GM19035 (cell line): ENCODE measurements at regions not wholly inside any gene's neighbourhood (a gene's known extent, or its start where the extent isn't known, plus 50 kb on each side); places are given as distances from the start of the nearest gene placed in this dataset.
"Not testable (repeated sequence)": the region's sequence is repeated elsewhere in the genome, so short reads cannot be mapped to it uniquely, and the experiment has no call there.

ENCODE experiments used
- ATAC-seq: cut with Tn5 transposase; IDR thresholded peaks from one replicate; pipeline ENCODE4 v1.9.1; 2021; ENCODE audit not compliant: unreplicated experiment

DNA sequence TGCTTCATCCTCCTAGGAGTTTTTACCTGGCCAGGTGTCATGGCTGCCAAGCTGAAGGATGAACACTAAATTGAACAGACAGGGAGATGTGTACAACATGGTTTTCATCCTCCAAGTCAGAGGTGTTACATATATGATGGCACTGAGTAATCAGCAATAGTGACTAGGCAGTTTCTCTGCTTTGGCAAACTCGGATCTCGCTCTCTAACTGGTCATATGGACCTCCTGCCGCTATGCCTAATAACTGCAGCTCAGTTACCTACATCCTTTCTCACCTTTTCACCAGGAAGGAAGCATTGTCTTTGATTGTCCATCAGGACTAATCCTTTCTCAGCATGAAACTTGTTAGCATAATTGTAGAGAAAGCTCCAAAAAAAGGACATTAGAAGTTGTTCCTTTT lies 175.9 kb upstream of the PLSCR5 start:
- no peak for ATAC-seq

DNA sequence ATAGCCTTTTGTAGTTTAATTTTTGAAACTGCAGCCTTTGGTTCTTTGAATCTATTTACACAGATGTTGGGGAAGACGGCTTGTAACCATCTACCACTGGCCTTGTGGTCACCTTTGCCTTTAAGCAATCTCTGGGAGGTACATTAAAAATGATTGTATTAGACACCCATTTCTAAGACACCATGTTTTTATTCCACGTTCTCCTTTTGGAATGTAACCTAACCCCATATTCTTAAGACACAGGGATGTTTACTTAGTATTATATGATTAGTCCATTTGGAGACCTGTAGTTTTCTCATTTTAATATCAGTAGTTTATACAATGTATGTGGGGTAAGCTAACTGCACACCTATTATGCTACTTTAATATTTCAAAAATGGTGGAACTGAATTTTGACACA lies 175.1 kb upstream of the PLSCR5 start:
- no peak for ATAC-seq

DNA sequence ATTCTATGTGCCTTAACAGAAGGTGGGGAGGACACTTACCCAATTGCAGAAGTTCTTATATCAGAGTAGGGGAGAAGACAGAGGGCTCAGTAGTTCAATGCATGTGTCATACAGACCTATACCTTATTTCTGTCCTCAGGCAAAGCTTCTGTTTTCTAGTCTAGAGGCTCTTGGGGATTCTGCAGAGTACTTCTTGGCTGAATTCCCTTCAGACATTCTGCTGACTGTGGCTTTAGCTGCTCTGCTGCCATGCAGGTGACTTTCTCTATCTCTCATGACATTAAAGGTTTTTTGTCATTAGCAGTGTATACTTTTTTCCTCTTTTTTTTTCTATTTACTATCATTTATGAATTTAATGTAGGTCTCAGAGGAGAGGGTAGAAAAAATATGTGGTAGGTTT lies 172.8 kb upstream of the PLSCR5 start:
- no peak for ATAC-seq

DNA sequence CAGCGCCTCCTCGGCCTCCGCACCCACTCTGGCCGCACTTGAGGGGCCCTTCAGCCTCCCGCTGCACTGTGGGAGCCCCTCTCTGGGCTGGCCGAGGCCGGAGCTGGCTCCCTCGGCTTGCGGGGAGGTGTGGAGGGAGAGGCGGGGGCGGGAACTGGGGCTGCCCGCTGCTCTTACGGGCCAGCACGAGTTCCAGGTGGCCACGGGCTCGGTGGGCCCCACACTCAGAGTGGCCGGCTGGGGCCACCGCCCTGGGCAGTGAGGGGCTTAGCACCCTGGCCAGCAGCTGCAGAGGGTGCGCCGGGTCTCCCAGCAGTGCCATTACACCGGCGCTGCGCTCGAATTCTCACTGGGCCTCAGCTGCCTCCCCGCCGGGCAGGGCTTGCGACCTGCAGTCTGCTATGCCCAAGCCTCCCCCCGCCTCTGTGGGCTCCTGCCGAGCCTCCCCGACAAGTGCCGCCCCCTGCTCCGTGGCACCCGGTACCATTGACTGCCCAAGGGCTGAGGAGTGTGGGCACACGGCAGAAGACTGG lies 167.1 kb upstream of the PLSCR5 start:
- ATAC-seq: no peak

DNA sequence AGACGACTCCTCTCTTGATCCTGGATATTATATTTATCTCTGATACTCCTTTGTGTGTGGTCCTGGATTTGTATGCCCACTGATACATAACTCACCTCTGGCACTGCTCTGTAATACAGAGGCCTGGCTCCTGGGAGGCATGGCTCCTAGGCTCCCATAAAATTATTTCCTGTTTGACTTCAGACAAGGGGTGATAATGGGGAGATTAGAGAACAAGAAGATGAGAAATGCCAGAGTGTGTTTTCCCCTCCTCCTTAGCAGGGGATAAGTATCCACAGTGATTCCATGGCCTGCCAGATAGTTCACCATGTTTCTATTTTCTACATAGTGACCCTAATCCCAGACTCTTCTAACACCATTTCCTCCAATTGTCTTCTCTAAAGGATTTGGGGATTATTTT lies 165.7 kb upstream of the PLSCR5 start:
- ATAC-seq: no peak

DNA sequence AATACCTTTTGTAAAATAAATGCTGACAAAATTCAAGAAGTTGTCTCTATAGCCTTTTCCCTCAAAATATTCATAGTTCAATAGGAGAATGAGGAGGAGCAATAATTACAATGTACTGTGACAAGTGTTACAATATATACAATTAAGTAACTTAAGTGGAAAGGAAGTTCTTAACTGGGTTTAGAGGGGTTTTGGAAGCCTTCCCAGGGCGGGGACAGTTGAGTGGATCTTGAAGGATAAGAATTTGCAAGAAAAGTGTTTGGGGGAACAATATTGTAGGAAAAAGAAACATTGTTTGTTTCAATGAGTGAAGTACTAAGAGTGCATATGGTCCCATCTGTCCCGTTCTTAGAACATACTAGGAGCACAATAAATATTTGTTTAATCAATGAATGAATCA lies 165.2 kb upstream of the PLSCR5 start:
- no peak for ATAC-seq

DNA sequence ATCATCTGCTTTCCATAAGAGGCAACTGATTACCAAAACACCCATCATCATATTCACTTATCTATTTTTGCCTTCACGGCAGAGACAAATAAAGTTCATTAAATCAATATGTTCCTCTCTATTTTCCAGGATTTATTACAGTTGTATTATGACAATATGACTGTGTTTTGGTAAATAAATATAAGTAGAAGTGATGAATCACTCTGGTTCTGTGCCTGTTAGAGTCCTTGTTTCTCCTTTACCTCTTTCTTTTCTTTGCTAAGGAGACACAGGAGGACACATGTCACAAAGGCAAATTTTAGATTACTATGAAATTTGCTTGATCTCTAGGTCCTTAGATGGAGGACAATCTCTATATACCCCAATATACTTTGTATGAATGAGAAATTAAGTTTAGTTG lies 152.6 kb upstream of the PLSCR5 start:
- ATAC-seq: no peak

DNA sequence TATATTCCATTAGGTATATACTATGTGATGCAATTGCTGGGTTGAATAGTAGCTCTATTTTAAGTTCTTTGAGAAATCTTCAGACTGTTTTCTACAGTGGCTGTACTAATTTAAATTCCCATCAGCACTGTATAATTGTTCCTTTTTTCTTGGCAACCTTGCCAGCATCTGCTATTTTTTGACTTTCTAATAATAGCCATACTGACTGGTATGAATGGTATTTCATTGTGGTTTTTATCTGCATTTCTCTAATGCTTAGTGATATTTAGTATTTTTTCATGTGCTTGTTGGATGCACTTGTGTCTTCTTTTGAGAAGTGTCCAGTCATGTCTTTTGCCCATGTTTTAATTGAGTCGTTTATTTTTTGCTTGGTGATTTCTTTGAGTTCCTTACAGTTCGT lies 145.1 kb upstream of the PLSCR5 start:
- ATAC-seq: no peak

DNA sequence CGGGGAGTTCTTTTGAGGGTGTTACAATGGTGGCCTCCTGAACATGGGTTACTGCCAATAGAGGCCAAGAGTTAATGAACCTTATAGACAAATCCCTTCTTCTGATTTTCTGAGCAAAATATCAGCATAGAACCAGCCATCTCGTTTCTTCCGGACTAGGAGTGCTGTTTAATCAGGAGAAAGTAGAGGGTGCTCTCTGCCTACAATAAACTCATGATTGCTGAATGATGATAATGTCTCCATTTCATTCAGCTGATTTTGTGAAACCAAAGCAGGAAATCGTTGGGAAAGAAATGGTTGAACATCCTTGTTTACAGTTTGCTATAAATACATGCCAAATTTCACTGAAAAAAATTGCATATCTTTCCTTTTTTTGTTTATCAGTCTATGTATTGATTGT lies 142.8 kb upstream of the PLSCR5 start:
- ATAC-seq: no peak

DNA sequence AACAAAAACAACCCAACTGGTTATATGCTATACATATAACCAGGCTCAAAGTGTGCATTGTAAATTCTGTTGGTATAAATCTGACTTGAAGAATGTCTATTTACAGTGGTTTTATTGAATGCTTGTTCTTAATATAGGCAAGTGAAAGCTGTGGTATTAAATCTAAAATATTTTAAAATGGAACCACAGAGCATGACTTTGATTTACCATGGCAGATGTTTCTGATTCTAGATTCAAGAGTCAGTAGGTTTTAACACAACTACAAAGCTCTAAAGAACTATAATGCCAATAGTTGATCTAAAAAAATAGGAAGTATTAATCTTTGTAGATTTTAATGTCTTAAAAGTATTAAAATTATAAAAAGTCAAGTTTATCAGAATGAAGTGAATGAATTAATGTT lies 141.9 kb upstream of the PLSCR5 start:
- ATAC-seq: no peak

DNA sequence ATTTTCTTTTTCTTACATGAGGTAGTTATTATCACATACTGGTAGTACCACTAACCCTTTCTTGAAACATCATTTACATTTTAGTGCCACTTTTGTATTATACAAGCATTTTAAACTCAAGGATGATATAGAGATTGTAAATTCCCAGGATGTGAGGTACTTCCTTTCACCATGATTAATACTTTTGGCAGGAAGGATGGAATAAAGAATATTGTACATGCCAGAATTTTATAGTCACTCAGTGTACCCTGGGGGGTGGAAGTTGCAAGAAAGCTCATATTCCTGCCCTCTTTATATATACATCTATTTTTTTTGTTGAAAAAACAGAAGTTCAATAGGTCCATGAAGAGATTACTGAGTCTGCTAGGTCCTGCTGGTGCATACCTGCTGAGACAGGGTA lies 141.0 kb upstream of the PLSCR5 start:
- no peak for ATAC-seq

DNA sequence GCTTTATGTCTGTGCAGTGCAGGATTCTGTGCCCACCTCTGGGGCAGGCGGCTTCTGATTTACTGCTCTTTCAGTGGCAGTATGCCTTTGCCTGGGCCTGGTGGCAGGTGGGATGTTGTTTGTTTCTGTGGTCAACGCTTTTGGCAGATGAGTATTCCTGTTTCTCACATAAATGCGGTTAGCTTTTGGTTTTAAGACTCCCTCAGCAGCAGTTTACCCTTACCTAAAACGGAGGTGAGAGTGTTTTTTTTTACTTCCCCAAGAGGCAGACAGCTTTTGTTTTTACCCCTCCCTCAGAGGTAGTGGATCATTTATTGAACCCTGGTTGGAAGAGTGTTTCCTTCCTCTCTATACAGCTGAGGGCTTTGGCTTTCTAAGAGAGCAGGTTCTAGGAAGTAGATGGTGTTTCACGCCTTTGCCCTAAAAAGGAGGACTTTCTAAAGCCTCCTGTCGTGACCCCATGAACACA lies 134.1 kb upstream of the PLSCR5 start:
- ATAC-seq: peak; percentile 64

DNA sequence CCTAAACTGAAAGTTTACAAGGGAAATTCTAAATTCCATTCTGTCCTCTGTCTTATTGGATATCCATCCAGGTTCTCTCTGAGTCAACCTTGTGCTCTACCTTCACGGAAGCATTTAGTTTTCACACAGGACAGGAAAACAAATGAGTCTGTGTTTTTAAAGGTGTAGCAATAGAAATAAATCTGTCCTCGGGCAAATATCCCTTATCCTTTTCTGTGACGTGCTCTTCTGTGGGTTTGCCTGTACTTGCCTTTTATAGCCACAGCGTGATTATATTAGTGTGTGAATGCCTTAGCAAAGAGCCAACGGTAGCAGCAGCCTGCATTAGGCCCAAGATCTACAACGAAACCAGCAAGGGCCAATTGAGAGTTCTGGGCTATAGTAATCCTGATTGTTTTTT lies 127.2 kb upstream of the PLSCR5 start:
- ATAC-seq: no peak

DNA sequence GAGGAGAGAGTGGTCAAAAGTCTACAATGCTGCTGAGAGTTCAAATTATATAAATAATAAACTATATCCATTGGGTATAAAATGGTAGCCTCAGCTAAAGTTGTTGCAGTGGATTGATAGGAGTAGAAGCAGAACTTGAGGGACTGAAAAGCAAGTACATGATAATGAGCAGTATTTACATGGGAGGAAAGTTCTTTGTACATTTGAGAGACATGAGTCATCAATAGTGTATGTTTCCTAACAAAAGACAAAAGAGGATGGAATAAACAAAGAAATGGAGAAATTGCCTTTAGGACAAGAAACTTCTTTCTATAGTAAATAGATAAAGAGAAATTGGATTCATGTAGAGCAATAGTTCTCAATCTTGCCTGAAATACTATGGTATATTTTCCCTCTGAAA lies 110.0 kb upstream of the PLSCR5 start:
- no peak for ATAC-seq

DNA sequence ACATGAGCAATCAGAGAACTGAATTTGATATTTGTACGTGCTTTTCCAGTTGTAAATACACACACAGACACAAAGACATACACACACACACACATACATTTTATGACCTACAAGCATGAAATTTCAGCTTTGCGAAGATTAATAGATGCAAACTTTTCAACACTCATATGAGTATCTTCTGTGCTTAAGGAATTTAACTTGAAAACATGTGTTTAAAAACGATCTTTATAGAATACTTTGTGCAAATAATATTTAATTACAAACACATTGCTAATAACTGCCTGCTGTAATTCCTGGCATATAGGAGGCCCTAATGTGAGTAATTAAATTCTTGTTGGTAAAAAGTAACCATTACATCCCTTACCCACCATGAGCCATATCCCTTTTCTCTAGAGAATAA lies 107.7 kb upstream of the PLSCR5 start:
- no peak for ATAC-seq

DNA sequence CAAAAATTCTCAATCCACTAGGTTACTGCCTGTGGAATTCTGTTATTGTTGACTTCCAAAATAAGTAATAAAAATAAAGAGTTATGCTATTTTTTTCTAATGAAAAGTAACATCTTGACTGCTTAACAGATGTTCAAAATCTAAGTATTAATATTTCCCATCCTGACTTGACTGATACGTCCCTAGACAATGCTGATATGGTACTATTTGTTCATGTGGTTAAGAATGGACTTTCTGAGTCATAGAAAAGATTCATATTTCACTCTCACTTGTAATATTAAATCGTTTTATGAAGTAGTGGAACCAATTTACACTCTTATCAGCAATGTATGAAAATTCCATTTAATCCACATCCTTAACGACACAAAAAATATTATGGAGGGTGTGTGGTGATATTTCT lies 104.8 kb upstream of the PLSCR5 start:
- ATAC-seq: no peak

DNA sequence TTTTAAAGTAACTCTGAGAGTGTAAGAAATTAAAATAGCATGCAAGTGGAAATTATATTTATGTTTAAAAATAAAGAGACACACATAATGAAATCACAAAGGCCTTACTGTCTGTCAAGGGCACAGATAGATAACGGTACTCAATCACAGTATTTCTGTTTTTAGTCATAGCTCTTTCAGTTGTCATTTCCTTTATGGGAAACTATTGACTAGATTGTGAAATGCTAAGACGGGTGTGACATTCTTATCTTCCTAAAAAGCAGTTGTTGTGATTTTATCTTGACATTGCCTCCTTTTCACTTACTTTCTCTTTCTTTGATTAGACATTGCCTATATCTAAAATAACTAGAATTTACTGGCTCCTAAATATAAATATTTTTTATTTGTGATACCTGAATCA lies 100.1 kb upstream of the PLSCR5 start:
- ATAC-seq: no peak

DNA sequence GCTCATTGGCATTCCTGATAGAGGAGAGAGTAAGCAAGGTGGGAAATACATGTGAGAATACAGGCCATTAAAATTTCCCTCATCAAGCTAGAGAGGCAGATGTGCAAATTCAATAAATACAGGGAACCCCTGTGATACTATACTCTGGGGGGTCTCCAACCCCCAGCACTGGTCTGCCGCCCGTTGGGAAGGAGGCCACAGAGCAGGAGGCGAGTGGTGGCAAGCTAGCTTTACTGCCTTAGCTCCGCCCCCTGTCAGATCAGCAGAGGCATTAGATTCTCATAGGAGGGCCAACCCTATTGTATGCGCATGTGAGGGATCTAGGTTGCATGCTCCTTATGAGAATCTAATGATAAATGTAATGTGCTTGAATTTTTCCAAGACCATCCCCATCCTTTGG lies 97.1 kb upstream of the PLSCR5 start:
- no peak for ATAC-seq

DNA sequence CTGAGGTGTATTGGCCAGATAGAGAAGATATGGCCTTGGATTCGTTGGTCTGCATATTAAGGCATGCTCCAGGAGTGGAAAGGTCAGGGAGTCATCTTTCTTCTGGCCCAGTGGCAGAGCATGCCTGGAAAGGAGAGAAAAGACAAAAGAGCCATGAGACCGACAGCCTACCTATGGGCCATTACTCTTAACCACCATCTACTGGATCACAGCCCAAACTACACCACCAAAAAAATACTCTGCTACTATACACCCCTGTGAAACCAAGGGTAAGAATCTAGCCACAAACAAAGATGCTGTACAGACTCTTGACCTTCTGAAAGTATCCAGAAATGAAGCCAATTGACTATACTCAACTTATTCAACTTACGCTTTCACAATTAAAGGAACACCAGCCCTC lies 96.1 kb upstream of the PLSCR5 start:
- no peak for ATAC-seq

DNA sequence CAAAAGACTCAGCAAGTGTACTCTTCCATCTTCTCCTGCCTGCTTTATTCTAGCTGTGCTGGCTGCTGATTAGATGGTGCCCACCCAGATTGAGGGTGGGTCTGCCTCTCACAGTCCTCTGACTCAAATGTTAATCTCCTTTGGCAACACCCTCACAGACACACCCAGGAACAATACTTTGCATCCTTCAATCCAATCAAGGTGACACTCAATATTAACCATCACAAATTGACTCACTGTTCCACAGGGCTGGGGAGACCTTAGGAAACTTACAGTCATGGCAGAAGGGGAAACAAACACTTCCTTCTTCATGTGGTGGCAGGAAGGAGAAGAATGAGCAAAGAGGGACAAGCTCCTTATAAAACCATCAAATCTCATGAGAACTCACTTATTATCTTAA lies 94.9 kb upstream of the PLSCR5 start:
- ATAC-seq: not testable (repeated sequence)

DNA sequence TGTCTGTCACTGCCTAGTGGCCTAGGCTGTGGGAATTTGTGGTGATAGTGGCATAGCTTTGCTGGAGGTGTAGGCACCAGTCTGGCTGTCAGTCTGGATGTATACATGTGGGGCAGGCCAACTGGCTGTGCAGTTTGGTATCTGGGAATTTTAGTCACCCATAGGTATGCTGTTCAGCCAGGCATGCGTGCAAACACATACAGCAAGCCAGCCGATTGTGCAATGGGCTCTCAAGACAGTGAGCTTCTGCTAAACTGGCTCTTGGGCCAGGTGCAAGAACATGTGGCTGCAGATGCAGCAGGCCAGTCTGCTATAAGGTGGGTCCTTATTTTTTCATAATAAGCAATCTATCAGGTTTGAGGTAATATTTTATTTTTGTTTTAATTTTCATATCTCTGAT lies 87.1 kb upstream of the PLSCR5 start:
- ATAC-seq: no peak

DNA sequence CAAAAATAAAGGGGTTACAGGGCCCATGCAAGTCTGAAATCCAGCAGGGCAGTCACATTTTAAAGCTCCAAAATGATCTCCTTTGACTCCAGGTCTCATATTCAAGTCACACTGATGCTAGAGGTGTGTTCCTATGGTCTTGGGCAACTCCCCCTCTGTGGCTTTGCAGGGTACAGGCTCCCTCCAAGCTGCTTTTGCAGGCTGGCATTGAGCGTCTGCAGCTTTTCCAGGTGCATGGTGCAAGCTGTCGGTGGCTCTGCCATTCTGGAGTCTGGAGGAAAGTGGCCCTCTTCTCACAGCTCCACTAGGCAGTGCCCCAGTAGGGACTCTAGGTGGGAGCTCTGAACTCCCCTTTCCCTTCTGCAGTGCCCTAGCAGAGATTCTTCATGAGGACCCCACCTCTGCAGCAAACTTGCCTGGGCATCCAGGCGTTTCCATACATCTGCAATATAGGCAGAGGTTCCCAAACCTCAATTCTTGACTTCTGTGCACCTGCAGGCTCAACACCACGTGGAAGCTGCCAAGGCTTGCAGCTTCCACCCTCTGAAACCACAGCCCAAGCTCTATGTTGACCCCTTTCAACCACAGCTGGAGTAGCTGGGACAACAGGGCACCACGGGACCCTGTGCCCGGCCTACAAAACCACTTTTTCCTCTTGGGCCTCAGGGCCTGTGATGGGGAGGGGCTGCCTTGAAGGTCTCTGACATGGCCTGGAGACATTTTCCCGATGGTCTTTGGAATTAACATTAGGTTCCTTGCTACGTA lies 80.1 kb upstream of the PLSCR5 start:
- no peak for ATAC-seq

DNA sequence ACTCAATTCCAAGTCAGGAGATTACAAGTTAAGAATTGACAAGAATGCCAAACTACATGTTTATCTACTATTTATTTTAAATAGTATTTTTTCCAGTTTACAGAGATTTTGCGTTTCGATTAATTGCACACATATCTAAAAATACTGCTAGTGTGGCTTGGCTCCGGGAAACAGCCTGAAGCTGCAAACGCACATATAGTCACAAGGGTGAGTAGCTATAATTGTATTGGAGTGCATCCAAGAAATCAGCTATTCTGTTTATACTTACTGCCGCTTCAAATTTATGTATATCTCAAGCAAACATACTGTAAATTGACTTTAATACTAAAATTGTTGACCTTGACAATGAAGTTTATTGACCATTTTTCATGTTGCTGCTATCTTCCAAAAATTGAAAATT lies 77.0 kb upstream of the PLSCR5 start:
- no peak for ATAC-seq
